ENCODE measurements at regions not wholly inside any gene's neighbourhood (a gene's known extent, or its start where the extent isn't known, plus 50 kb on each side); places are given as distances from the start of the nearest gene placed in this dataset.

DNA sequence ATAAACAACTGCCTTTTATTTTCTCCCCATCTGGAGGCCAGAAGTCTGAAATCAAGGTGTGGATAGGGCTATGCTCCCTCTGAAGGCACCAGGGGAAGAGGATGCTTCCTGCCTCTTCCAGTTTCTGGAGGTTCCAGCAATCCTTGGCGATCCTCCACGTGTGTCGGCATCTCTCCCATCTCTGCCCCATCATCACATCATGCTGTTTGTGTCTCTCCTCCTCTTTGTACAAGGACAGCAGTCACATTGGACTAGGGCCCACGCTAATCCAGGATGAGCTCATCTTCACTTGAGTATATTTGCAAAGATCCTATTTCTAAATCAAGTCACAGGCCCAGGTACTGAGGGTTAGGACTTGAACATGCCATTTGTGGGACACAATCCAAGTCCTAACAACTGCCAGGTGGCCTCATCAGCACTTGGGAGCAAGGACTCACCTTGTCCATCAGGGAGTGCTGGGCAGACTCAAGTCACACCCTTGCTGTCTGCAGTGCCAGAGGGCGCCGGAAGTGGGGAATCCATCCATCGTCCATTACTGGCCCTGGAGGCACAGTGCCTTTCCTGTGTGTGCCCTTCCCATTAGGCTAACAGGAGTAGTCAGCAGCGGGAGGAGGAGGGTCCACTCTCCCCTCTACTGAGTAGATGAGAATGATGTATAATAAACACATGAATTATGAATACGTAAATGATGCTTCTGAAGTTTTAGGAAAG lies 185.4 kb upstream of the AJAP1 start:
- H3K36me3 ChIP-seq, result no peaks in the 10 kb centered on the region
- TF ChIP-seq, protein P1, sequence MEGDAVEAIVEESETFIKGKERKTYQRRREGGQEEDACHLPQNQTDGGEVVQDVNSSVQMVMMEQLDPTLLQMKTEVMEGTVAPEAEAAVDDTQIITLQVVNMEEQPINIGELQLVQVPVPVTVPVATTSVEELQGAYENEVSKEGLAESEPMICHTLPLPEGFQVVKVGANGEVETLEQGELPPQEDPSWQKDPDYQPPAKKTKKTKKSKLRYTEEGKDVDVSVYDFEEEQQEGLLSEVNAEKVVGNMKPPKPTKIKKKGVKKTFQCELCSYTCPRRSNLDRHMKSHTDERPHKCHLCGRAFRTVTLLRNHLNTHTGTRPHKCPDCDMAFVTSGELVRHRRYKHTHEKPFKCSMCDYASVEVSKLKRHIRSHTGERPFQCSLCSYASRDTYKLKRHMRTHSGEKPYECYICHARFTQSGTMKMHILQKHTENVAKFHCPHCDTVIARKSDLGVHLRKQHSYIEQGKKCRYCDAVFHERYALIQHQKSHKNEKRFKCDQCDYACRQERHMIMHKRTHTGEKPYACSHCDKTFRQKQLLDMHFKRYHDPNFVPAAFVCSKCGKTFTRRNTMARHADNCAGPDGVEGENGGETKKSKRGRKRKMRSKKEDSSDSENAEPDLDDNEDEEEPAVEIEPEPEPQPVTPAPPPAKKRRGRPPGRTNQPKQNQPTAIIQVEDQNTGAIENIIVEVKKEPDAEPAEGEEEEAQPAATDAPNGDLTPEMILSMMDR (IDR thresholded peaks at IDR 0.05), result no peak
- no peak overlapping the region for H3K27ac ChIP-seq
- no peak overlapping the region for H3K4me3 ChIP-seq
- no peaks in the 10 kb centered on the region for H3K27me3 ChIP-seq
- no peak for DNase-seq (ENCODE audit: low spot score)
- H3K9me3 ChIP-seq, result no peaks in the 10 kb centered on the region
- no peaks in the 10 kb centered on the region for H3K4me1 ChIP-seq

DNA sequence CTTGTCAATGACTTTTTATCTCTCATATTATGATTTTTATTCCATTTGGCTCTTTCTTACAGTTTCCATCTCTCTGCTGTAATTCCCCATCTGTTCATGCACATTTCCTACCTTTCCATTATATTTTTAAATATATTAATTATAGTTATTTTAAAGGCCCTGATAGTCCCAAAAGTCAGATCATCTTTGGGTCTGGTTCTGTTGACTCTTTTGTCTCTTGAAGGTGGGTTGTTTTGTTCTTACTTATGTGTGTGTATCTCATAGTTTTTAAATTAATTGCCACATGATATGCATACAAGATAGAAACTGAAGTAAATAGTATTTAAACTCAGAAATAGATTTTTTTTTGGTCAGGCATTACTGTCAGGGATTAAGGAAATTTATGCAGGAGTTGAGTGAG lies 178.0 kb upstream of the AJAP1 start:
- TF ChIP-seq, protein P1 (IDR thresholded peaks at IDR 0.05), result no peak
- peaks cover 4 to 27% of the 10 kb centered on the region in 2 donors for H3K9me3 ChIP-seq
- H3K27me3 ChIP-seq, result no peaks in the 10 kb centered on the region
- H3K27ac ChIP-seq, result no peak overlapping the region
- no peak overlapping the region for H3K4me3 ChIP-seq
- H3K36me3 ChIP-seq, result no peaks in the 10 kb centered on the region
- H3K4me1 ChIP-seq, result no peaks in the 10 kb centered on the region
- no peak for DNase-seq (ENCODE audit: low spot score)

DNA sequence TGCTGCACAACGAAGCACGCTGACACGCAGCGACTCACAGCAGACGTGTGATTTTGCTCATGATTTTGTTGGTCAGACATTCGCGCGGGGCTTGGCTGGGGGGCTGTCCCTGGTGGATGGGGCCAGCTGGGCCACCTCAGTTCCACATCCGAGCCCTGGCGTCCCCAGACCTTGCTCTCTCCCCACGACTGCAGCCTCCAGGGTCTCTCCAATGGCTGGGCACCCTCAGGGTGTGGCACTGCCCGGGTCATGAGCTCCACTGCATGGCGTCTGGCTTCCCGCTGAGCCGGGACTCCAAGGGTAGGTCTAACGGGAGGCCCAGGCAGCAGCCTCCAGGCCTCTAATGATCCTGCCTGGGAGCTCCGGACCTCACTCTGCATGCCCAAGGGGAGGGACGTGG lies 173.0 kb upstream of the AJAP1 start:
- no peak overlapping the region for H3K27ac ChIP-seq
- H3K9me3 ChIP-seq, result peaks cover 4 to 10% of the 10 kb centered on the region in 2 donors
- no peaks in the 10 kb centered on the region for H3K27me3 ChIP-seq
- H3K4me3 ChIP-seq, result no peak overlapping the region
- H3K36me3 ChIP-seq, result no peaks in the 10 kb centered on the region
- TF ChIP-seq, protein P1 (IDR thresholded peaks at IDR 0.05), result no peak
- no peaks in the 10 kb centered on the region for H3K4me1 ChIP-seq
- DNase-seq (ENCODE audit: low spot score), result no peak

DNA sequence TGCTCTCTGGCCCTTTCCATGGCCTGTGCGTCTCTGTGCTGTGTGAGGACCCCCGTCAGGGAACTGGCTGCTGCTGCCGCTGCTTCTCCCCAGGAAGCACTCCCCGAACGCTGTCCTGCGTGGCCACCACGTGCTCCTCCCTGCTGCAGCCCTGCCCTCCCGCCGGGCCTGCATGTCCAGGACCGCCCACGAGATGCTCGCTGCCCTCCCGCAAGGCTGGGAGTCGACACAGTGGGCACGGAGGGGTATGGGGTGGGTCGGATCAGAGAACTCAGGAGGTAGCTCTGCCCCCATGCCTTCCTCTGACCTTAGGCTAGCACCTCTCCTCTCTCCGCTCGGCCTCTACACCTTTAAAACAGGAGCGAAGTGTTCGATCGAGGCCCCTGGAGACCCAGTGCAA lies 171.9 kb upstream of the AJAP1 start:
- Histone ChIP-seq H3K9me3 (no peaks in the 10 kb centered on the region), H3K27ac (no peak overlapping the region), H3K4me3 (no peak overlapping the region), H3K36me3 (no peaks in the 10 kb centered on the region), H3K27me3 (no peaks in the 10 kb centered on the region), H3K4me1 (no peaks in the 10 kb centered on the region)
- DNase-seq (ENCODE audit: low spot score), result no peak
- TF ChIP-seq, protein P1 (IDR thresholded peaks at IDR 0.05), result no peak

DNA sequence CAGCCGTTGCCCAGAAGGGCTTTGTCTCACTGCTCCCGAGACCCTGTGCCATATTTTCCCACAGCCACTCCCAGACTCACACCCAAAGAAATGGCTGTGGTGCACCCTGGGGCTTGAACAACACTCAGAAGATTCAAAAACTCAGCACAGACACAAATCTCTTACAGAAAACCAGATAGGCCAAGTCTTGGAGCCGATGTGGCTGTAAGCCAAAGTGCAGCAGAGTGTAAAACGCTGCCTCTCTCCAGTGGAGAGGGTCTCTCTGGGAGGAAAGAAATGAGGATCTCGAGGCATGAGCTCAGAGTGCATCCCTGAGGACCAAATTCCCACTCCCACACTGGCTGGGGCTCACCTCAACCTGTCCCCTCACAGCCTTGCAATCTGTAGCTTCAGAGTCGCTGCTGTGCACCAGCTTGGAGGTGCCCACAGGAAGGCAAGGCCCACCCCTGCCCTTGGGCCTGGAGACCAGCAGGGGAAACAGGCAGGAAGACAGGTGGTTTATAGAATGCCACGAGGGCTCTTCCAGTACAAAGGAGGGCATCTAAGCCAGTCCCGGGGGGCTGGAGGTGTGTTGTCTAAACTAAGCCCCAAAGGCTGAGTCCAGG lies 171.3 kb upstream of the AJAP1 start:
- Histone ChIP-seq H3K4me3 (no peak overlapping the region), H3K4me1 (no peaks in the 10 kb centered on the region), H3K27me3 (no peaks in the 10 kb centered on the region), H3K36me3 (no peaks in the 10 kb centered on the region), H3K27ac (no peak overlapping the region), H3K9me3 (no peaks in the 10 kb centered on the region)
- TF ChIP-seq, protein P1 (IDR thresholded peaks at IDR 0.05), result no peak
- no peak for DNase-seq (ENCODE audit: low spot score)
